HG03108 (cell line): ENCODE measurements at regions not wholly inside any gene's neighbourhood (a gene's known extent, or its start where the extent isn't known, plus 50 kb on each side); places are given as distances from the start of the nearest gene placed in this dataset.

Experiments used
- ATAC-seq: cut with Tn5 transposase; IDR thresholded peaks from one replicate; pipeline ENCODE4 v1.9.1; 2021; ENCODE audit warnings: moderate library complexity; ENCODE audit not compliant: unreplicated experiment

DNA sequence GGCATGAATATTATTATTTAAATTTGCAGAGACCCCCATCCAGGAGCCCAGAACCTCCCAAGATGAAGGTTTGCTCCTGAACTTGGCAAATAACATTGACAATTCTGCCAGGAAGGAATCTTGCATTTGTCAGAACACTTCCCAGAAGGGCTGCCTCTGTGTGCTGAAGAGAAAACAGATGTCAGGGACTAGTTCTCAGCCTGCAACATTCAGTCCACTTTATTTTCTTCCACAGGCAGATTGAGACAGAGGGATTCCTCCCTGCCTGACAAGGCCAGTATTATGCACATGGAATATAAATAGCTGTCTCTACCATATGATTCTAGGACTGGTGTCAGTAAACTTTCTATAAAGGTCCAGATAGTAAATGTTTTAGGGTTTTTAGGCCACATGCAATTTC is 171.5 kb upstream of the SIX2 start:
- ATAC-seq = no peak

DNA sequence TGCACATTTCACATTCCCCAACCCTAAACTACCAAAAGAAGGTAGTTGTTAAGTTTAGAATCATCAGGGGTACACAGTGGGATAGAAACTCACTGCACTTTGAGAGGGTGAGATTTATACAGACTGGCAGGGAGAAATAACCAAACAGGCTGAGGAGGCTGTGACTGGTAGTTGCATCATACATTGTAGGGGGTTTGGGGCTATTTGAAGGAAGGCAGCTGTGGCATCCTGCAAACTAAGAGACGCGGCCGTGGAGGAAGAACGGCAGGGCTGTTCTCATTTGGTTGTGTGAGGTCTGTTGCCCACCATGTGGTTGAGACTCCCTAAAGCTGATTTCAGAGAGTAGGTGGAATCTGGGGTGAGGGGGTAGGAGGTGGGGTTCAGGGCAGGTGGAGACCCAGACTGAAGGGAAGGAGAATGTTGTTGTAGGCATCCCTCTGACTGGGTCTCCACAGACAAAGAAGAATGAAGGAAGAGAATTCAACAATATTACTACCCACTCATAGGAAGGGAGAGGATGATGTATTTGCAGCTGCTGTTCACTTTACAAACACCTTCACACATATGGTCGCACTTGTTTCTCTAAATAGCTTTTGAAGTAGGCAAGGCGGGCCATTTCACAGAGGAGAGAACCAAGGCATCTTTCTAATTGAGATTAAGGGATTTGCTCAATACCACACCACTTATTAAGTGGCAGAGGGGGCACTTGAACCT is 170.9 kb upstream of the SIX2 start:
- ATAC-seq = no peak

DNA sequence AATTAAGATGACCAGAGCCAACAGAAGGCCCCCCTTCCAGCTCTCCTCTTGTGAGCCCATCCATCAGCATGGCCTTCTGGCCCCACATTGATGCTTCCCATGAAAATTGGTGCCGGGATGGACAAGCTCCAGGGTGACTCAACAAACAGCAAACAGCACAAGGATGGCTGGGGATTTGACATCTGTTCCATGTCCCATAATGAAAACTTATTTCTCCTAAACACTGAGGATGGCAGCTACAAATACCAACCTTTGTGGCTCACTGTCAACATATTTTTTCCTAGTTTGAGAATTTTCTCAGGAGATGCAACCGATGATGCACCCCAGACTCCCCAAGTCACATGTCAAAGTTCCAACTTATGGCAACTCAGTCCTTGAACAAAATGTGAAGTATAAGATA is 169.6 kb upstream of the SIX2 start:
- ATAC-seq = no peak

DNA sequence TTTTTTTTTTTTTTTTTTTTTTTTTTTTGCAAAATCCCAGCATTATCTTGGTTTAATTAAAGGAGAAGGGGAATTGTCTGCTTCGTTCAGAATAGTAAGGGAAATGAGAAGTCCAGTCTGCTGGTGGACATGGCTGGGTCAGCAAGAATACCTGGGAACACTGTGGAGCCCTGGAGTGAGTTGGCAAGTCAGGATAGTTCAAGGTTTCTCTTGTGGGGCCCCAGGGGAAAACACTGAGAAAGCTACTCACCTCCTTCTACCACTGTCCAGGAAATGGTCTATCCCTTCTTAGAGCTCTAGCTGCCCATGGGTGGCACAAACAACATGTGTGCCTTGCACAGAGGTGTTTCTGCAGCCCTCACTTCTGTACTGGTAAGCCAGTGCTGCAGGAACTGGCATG is 169.1 kb upstream of the SIX2 start:
- no peak for ATAC-seq

DNA sequence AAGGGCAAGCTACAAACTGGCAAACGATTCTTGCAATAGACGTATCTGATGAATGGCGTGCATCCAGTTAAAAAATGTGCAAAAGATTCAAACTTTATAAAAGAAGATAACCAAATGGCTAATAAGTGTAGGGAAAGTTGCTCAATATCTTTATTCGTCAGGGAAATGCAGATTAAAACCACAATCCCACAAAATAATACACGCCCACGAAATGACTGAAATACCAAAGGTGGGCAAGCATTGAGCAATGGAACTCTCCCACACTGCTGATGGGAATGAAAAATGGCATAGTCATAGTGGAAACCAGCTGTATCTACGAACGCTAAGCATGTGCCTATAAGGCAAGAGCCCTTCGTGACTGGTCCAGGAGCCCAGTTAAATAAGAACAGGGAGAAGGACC is 168.6 kb upstream of the SIX2 start:
- no peak for ATAC-seq

DNA sequence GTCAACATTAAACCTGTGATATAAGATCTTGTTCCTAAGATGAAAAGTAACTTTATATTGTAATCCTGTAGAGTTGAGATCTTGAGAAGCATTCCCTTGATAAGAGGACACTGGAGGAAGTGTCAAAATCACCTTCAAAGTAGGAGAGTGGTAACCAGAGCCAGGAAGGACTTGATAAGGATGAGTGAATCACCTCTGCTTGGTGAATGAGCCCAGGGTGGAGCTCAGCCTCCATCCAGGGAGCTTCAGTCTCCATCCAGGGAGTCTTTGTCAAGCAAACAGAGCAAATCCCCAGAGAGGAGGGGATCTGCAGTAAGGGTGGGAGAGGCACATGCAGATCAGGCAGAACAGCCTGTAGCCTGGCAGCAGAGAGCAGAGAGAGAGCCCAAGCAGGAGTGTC is 167.1 kb upstream of the SIX2 start:
- no peak for ATAC-seq

DNA sequence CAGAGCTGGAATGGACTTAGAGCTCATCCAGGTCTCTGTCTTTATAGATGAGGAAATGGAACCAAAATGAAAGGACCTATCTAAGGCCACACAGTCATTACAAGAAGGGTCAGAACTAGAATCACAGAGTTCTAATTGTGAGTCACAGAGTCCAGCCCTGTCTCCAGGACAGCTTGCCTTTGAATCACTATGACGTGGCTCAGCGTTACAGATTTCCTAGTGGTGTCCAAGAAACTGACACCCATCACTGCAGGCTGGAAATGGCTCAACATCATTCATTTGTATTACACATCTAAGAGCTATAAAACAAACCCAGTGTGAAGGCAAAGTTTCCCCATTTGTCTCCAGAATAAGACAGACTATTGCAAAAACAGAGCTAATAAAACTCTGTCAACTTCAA is 164.3 kb upstream of the SIX2 start:
- no peak for ATAC-seq

DNA sequence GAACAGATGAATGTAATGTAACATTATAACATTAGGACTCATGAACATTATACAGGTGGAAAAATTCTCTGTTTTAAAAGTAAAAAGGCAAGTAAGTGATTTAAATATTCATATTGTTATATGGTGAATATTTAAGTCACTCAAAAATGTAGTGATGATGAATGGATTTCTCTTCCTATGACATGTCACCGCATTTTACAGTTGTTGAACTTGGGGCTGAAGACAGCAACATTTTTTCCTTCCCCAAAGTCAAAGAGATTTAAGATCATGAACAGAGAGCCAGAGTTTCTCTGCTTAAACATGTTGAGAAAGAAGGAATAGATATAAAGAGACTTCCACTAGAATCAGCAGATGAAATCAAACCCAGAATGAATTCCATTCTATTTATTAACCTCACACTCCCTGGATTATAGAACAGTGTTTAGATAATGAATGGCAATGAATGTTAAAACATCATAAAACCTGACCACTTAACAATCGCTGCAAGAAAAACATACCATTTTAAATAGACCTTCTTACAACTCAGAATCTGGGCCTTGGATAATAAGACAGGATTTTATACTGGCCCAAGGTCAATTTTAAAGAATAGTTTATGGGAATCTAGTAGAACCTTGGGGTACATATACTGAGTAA is 163.6 kb upstream of the SIX2 start:
- no peak for ATAC-seq

DNA sequence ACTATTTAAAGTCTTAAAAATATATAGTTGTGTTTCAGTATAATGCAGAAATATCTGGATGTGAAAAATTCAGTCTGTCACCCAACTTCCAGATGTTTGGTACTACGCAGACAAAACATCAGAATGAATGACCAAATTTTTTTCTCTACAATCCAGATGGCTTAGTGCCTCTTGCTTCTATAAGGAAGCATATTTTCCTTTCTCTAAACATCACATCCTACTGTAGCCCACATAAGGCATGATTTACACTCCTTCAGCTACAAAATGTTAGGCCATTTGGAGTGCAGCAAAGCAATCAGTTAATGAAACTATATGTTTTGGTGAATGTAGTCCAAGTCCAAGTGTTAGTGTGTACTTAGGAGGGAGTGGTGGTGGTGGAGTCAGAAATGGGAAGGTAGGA is 162.9 kb upstream of the SIX2 start:
- ATAC-seq = no peak

DNA sequence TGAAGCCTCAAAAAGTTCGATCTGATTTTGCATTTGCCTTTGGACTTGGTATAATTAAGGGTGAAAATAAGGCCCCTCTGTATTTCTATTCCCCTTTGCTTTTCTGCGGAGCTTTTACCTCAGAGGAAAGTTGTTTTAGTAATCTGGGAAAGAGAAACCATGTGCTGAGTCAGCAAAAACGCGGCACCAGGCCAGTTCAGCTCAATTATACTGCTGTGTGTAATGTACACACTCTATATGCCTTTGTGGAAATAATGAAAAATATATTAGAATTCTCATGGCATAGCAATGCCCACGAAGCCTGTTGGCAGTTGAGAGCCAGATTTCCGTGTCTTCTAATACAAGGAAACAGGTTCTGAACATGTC is 161.9 kb upstream of the SIX2 start:
- ATAC-seq = no peak

DNA sequence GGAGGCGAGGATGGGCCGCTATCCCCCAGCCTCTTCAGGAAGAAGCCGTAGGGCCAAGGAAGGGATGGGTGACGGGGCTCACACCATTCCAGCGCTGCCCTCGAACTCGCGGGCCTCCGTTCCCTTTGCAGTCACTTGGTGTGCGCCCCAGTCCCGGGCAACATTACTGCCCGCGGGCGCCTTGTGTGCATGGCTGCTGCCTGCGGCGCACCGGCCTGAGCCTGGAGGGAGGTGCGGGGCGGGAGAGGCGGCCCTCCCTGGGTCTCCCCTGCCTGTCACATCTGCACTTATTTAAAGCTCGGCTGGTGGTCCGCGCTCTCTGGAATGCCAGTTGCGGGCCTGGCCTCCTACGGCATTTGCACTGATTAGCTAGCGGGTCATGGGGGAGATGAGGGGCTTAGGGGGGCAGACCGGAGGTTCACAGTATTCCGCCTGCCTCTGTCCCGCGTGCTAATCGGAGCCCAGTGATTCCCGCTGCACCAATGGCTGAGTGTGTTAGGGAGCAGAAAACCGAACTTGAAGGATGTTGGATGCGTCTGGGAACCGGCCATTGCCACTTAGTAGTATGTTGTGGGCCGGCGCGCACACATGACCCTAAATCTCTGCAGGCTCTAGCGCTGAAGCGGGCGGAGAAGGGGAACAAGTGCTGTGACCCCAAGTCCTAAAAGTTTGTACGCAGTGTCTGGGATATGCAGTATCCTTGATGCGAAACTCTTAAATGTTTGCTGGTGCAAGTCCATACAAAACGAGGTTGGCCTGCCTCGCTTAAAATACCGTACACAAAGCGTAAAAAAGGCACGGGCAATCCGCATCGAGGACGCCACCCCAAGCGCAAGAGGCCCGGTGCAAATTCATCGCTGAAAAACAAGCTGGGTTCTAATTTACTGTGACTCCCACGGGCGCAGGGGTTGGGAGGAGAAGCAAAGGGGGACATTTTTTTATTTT is 161.2 kb upstream of the SIX2 start:
- ATAC-seq = no peak

DNA sequence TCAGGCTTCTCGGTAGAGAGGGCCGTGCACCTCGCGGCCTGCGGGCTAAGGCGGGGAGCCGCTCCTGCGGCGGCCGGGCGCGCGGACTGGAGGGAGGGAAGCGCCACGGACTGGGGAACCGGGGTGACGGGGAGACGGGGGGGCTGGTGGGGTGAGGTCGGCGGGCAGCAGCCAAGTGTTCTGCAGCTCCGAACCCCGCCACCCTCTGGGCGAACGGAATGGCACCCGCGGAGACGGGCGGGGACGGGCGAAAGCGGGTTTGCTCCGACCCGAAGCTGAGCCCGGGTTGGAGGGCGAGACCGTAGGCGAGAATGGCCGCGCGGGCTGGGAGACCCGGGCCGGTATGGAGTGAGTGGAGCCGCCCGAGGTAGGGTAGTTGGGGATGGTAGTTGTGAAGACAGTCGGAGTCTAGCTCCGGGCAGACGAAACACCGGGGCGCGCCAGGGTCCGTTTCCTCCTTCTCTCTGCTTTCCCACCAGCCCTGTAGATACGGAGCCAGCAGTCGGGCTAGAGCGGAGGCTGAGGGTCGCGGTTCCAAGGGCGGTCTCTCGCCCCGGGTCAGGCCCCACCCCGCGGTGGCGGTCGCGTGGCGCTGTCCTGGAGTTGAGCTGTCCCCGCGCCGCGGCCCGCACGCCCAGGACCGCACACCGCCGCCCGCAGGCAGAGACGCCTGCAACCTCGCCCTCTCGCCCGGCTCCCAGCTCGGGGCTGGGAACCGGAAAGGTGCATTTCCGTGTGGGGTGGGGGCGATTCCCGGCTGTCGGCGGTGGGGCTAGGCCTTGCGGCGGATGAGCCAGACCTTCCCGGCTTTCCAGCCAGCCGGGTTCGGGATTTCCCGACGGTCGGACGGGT is 160.3 kb upstream of the SIX2 start:
- no peak for ATAC-seq

DNA sequence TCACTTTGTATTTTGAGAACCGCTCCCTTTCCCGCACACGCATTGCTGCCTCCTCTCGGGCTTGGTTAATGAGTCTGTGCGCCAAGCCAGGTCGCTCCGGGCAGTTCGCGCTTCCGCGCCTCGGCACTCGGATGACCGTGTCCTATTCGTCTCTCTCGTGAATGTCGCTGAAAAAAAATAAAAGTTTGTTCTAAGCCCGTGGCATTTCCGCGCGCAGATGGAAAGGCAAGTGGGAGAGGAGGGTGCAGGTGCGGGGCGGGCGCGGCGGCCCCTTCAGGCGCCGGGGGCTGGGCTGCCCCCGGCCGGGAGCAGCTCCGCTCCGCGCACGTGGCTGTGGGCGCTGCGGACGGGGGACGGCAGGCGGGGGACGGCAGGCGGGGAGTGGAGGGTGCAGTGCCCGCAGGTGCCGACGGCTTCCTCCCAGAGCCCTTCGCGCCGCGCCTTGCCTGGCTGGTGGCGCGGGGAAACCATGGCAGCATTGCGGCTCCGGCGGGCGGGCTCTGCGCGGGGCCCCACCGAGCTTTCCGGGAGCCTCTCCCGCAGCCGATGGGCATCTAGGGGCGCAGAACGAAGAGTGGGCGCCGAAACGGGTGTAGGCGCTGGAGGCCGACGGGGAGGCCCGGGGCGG is 159.6 kb upstream of the SIX2 start:
- no peak for ATAC-seq

DNA sequence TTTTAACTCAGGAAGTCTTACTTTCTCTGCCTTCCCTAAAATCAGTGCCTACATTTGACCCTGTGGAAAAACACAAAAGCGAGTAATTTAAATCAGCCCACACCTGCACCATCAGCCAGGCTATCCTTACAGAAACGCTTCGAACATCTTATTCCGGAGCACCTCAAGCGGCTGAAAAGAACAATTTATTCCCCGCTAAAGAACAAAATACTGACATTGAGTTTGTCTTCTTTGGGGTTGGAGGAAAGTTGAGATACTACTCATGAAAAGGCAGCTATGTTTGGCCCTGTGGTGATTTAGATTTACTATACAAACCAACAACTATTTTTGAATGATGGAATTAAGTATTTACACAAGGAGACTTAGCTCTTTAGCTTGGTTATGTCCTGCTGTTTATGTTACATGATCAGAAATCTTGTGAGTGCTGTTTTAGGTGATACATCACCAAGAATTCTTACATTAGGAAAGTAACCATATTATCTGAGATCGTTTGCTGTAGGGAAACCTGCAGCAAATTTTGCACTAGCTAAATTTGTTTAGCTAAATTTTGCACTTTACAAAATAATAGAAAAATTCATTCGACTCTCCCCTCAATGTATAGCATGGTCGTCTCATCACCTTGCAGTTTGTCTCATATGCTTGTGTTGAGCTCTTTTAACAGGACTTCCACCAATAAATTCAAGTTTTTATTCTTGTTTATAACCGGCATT is 158.8 kb upstream of the SIX2 start:
- no peak for ATAC-seq

DNA sequence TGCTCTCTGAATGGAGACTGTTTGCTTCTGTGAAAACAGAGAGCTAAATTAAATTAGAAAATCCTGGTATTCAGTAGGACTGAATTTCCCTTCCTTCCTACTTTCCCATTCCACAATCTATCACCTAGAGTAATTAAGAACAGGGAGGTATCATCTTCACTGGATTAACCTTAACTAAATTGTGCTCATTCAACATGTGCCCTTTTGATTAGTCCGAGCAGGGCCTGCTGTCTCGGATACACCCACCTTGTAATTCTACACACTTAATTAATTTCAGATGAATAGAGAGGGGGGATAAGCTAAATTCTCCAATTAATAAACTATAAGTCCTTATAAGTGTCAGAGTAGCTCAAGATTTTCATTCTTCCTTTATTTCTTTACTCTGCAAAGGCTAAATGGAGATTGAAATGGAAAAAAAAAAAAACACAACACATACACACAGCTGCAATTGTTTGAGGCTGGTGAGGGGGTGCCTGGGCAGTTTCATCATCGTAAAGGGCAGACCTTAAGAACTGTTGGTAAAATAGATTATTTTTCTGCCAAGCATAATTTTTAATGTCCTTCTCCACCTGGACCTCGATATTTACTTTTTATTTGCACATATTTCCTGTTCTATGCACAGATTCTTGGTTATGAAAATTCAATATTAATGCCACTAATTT is 157.1 kb upstream of the SIX2 start:
- ATAC-seq = no peak

DNA sequence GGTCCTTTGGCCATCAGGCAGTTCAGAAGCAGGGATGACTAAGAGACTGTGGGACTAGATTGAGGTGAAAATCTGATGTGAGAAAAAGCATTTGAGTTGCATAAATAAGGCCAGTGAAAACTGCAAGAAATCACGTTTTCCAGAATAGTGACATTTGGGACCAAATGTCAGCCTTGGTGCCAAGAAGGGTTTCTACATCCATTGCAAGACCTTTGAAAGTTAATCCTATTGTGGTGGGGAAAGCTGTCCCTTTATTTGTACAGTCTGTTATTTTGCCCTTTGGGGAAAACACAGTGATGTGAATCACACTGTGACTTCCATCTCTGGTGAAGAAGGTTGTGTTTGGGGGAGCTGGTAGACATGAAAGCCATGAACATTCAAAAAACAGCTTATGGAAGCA is 153.5 kb upstream of the SIX2 start:
- ATAC-seq = no peak

DNA sequence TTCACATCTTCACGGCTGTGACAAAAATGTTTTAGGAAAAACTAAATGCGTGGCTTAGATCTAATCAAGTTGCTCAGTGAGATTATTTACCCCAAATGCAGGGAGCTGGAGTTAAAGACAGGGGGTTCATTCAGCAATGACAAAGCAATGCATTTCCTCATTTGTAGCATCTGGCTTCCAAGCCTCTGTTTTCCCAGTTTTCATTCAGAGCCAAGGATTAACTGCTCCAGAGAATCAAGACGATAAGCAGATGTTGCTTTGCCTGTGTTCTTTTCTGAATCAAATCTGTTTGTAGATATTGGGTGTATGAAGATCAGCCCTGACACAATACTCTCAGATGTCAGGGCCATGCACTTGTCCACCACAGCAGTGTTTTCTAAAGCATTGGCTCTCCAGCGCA is 147.4 kb upstream of the SIX2 start:
- ATAC-seq = no peak

DNA sequence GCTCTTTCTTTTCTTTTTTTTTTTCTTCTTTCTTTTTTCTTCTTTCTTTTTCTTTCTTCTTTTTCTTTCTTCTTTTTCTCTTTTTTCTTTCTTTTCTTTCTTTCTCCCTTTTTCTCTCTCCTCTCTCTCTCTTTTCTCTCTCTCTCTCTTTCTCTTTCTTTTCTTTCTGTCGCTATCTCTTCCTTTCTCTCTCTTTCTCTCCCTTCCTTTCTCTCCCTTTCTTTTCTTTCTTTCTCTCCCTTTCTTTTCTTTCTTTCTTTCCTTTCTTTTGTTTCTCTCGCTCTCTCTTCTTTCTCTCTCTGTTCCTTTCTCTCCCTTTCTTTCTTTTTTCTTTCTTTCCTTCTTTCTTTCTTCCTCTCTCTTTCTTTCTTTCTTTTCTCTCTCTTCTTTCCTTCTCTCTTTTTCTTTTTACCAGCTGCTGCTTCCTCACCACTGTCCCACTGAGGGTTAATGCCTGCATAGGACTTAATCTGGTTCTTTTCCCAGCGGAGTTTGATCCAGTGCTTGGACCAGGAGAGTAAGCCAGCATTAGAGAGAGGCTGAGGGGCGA is 145.4 kb upstream of the SIX2 start:
- ATAC-seq = no peak

DNA sequence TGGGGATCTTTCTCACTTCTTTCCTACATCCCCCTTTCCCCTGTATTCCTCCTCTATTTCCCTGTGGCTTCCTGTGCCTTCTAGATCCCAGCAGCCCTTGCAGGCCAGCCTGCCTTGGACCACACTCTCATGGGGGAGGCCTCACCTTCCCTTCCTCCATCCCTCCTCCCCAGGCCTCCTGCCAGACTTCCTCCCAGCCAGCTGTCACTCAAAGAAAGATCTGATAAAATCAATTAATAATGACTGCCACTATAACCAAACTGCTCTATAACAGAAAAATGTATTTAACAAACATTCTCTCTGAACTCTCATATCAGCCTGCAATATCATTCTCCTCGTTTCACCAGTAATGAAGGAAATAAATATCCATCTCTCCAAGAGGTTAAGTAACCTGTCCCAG is 144.9 kb upstream of the SIX2 start:
- ATAC-seq = no peak
